ENCODE measurements at regions not wholly inside any gene's neighbourhood (a gene's known extent, or its start where the extent isn't known, plus 50 kb on each side); places are given as distances from the start of the nearest gene placed in this dataset.
"Not testable (repeated sequence)": the region's sequence is repeated elsewhere in the genome, so short reads cannot be mapped to it uniquely, and the experiment has no call there.

DNA sequence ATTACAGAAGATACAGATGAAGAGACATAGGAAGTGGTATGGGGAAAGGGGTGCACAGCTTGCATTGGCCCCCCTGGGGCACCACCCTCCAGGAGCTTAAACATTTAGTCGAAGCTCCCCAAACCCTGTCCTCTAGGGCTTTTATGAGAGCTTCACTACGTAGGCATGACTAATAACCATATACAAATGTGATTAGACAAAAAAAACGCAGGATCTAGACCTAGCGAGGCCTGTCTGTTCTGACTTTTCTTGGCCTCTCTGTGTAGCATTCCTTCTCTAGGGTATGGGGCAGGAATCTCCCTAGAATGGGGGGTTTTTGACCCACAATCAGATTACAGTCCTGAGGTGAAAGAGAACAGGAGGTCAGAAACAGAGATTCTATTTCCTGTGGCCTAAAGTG lies 293.7 kb upstream of the GALNTL6 start:
- ChIA-PET CTCF (no interaction called here), POLR2A (no interaction called here)
- DNase-seq (no peak), ATAC-seq (no peak)
- H3K4me1 ChIP-seq (ENCODE audit: control insufficient read depth in 2 of 2, insufficient read depth in 2 of 2, low read length in 2 of 2): no peaks in the 10 kb centered on the region
- H3K36me3 Mint-ChIP-seq: no peaks in the 10 kb centered on the region
- H3K27me3 Mint-ChIP-seq: no peaks in the 10 kb centered on the region
- no peaks in the 10 kb centered on the region for H3K9me3 ChIP-seq (ENCODE audit: control insufficient read depth in 2 of 3, low read length in 3 of 3)
- no peak overlapping the region for H3K4me3 Mint-ChIP-seq
- H3K27ac ChIP-seq (ENCODE audit: low read depth, low read length): no peak overlapping the region
- no peaks in the 10 kb centered on the region for H3K27me3 ChIP-seq (ENCODE audit: control insufficient read depth in 2 of 2, insufficient read depth in 2 of 2, low read length in 2 of 2)
- H3K4me3 ChIP-seq (ENCODE audit: low read length): no peak overlapping the region
- no peaks in the 10 kb centered on the region for H3K36me3 ChIP-seq (ENCODE audit: control insufficient read depth in 2 of 3, insufficient read depth in 3 of 3, low read length in 3 of 3)
- H3K27ac Mint-ChIP-seq: no peak overlapping the region
- no peaks in the 10 kb centered on the region for H3K4me1 Mint-ChIP-seq
- peaks cover 0 to 21% (median 2%) of the 10 kb centered on the region in 11 donors for H3K9me3 Mint-ChIP-seq
- intact Hi-C loops (cut with micrococcal nuclease): no loop called here

DNA sequence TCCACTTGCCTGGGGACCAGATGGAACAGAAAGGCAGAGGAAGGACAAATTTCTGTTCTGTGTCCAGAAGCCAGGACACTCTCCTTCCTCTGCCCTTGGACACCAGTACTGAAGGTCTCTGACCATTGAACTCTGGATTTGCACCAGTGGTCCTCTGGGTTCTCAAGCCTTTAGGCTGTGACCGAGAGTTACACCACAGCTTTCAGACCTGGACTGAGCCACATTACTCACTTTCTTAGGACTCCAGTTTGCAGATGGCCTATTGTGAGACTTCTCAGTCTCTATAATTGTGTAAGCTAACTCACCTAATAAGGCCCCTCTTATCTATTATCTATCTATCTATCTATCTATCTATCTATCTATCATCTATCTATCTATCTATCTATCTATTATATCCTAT lies 295.3 kb upstream of the GALNTL6 start:
- Histone ChIP-seq H3K4me1 (ENCODE audit: control insufficient read depth in 2 of 2, insufficient read depth in 2 of 2, low read length in 2 of 2) (no peaks in the 10 kb centered on the region), H3K9me3 (ENCODE audit: control insufficient read depth in 2 of 3, low read length in 3 of 3) (no peaks in the 10 kb centered on the region), H3K27ac (ENCODE audit: low read depth, low read length) (no peak overlapping the region), H3K36me3 (ENCODE audit: control insufficient read depth in 2 of 3, insufficient read depth in 3 of 3, low read length in 3 of 3) (no peaks in the 10 kb centered on the region), H3K27me3 (ENCODE audit: control insufficient read depth in 2 of 2, insufficient read depth in 2 of 2, low read length in 2 of 2) (no peaks in the 10 kb centered on the region), H3K4me3 (ENCODE audit: low read length) (no peak overlapping the region)
- Mint-ChIP-seq H3K9me3 (peaks cover 0 to 22% (median 2%) of the 10 kb centered on the region in 11 donors), H3K27me3 (no peaks in the 10 kb centered on the region), H3K4me1 (no peaks in the 10 kb centered on the region), H3K27ac (no peak overlapping the region), H3K4me3 (no peak overlapping the region), H3K36me3 (no peaks in the 10 kb centered on the region)
- ChIA-PET CTCF (no interaction called here), POLR2A (no interaction called here)
- ATAC-seq: no peak
- intact Hi-C loops (cut with micrococcal nuclease): no loop called here
- no peak for DNase-seq

DNA sequence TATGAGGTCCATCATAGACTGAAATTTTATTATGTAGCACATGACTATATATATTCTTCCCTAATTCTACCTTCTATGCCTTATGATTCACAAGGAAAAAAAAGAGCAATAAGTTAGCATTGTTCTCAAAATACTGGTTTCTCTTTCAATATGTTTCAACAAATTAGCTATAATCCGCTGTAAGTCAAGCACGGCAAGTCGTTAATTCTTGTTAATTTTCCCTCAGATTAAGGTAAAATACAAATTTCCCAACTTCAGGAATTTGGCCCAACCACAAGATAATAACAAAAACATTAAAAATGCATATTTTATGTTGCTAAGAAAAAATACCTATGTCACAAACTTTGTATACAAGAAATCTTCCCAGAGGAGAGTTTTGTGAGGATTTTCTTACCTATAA lies 296.5 kb upstream of the GALNTL6 start:
- H3K36me3 ChIP-seq (ENCODE audit: control insufficient read depth in 2 of 3, insufficient read depth in 3 of 3, low read length in 3 of 3): no peaks in the 10 kb centered on the region
- H3K4me1 ChIP-seq (ENCODE audit: control insufficient read depth in 2 of 2, insufficient read depth in 2 of 2, low read length in 2 of 2): no peaks in the 10 kb centered on the region
- H3K27me3 Mint-ChIP-seq: no peaks in the 10 kb centered on the region
- intact Hi-C loops (cut with micrococcal nuclease): no loop called here
- no peak overlapping the region for H3K27ac Mint-ChIP-seq
- DNase-seq (no peak), ATAC-seq (no peak)
- H3K27me3 ChIP-seq (ENCODE audit: control insufficient read depth in 2 of 2, insufficient read depth in 2 of 2, low read length in 2 of 2): no peaks in the 10 kb centered on the region
- no peaks in the 10 kb centered on the region for H3K4me1 Mint-ChIP-seq
- no peak overlapping the region for H3K4me3 ChIP-seq (ENCODE audit: low read length)
- H3K36me3 Mint-ChIP-seq: peaks cover 0 to 5% (median 0%) of the 10 kb centered on the region in 5 donors
- H3K4me3 Mint-ChIP-seq: no peak overlapping the region
- H3K9me3 ChIP-seq (ENCODE audit: control insufficient read depth in 2 of 3, low read length in 3 of 3): no peaks in the 10 kb centered on the region
- H3K9me3 Mint-ChIP-seq: peaks cover 0 to 30% (median 6%) of the 10 kb centered on the region in 11 donors
- CTCF ChIA-PET: no interaction called here
- no peak overlapping the region for H3K27ac ChIP-seq (ENCODE audit: low read depth, low read length)
- POLR2A ChIA-PET: no interaction called here

DNA sequence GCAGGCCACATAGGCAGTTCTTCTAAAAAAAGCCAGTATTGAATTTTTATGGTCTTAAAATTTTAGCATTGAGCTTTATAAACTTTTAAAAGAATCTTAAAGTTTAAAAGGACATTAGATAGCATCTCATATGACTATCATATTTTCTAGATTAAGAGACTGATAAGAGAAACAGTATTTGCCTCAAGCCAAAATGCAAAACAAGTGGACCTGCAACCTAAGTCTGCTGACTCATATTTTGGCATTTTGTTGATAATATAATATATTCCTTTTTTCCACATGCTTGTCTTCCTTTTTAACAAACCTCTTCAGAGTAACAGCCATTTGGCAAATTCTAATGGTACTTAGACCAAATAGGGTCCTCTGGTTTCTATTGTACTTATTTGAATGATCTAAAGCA lies 328.5 kb upstream of the GALNTL6 start:
- no peaks in the 10 kb centered on the region for H3K27me3 ChIP-seq (ENCODE audit: control insufficient read depth in 2 of 2, insufficient read depth in 2 of 2, low read length in 2 of 2)
- Mint-ChIP-seq H3K9me3 (peaks cover 0 to 10% (median 4%) of the 10 kb centered on the region in 11 donors), H3K36me3 (peaks cover 0 to 6% (median 0%) of the 10 kb centered on the region in 5 donors)

DNA sequence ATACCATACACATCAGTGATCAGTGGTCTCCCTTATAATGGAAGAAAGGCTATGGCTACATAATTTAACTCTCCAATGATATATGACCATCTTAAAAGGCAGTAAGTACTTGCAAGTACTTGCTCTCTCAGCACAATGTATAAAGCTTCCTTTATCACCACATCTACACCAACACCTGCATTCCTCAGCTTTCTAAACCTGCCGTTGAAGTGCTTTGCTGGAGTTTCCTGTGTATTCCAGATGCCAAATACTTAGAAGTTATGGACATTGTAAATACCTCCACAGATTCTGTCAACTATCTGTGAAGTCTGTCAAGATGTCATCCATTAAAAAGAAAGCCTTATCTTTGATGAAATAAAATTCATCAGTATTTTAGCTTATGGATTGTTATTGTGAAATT lies 335.0 kb upstream of the GALNTL6 start:
- intact Hi-C loops (cut with micrococcal nuclease): no loop called here
- Mint-ChIP-seq H3K36me3 (no peaks in the 10 kb centered on the region), H3K27me3 (no peaks in the 10 kb centered on the region), H3K4me3 (no peak overlapping the region), H3K9me3 (peaks cover 0 to 11% (median 2%) of the 10 kb centered on the region in 11 donors), H3K27ac (no peak overlapping the region), H3K4me1 (no peaks in the 10 kb centered on the region)
- POLR2A ChIA-PET: no interaction called here
- no peaks in the 10 kb centered on the region for H3K36me3 ChIP-seq (ENCODE audit: control insufficient read depth in 2 of 3, insufficient read depth in 3 of 3, low read length in 3 of 3)
- DNase-seq (no peak), ATAC-seq (no peak)
- no peak overlapping the region for H3K4me3 ChIP-seq (ENCODE audit: low read length)
- H3K27ac ChIP-seq (ENCODE audit: low read depth, low read length): no peak overlapping the region
- H3K27me3 ChIP-seq (ENCODE audit: control insufficient read depth in 2 of 2, insufficient read depth in 2 of 2, low read length in 2 of 2): no peaks in the 10 kb centered on the region
- H3K4me1 ChIP-seq (ENCODE audit: control insufficient read depth in 2 of 2, insufficient read depth in 2 of 2, low read length in 2 of 2): no peaks in the 10 kb centered on the region
- CTCF ChIA-PET: no interaction called here
- no peaks in the 10 kb centered on the region for H3K9me3 ChIP-seq (ENCODE audit: control insufficient read depth in 2 of 3, low read length in 3 of 3)

More for the DNA sequence above, 328.5 kb upstream of the GALNTL6 start:
- Mint-ChIP-seq H3K27ac (no peak overlapping the region), H3K27me3 (no peaks in the 10 kb centered on the region), H3K4me3 (no peak overlapping the region), H3K4me1 (no peaks in the 10 kb centered on the region)
- Histone ChIP-seq H3K4me3 (ENCODE audit: low read length) (no peak overlapping the region), H3K27ac (ENCODE audit: low read depth, low read length) (no peak overlapping the region), H3K9me3 (ENCODE audit: control insufficient read depth in 2 of 3, low read length in 3 of 3) (no peaks in the 10 kb centered on the region), H3K4me1 (ENCODE audit: control insufficient read depth in 2 of 2, insufficient read depth in 2 of 2, low read length in 2 of 2) (no peaks in the 10 kb centered on the region), H3K36me3 (ENCODE audit: control insufficient read depth in 2 of 3, insufficient read depth in 3 of 3, low read length in 3 of 3) (no peaks in the 10 kb centered on the region)
- no peak for DNase-seq
- ATAC-seq: no peak
- CTCF ChIA-PET: no interaction called here
- POLR2A ChIA-PET: no interaction called here
- intact Hi-C loops (cut with micrococcal nuclease): no loop called here

DNA sequence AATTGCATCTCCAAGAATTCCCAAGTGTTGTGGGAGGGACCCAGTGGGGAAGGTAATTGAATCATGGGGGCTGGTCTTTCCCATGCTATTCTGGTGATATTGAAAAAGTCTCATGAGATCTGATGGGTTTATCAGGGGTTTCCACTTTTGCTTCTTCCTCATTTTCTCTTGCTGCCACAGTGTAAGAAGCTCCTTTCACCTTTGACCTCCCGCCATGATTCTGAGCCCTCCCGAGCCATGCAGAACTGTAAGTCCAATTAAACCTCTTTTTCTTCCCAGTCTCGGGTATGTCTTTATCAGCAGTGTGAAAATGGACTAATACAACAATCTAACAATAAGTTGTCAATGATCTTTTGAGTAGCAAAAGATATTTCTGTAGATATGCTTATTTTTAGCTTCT lies 338.1 kb upstream of the GALNTL6 start:
- H3K9me3 Mint-ChIP-seq: peaks cover 0 to 15% (median 3%) of the 10 kb centered on the region in 11 donors
- H3K4me3 Mint-ChIP-seq; H3K36me3 Mint-ChIP-seq; H3K36me3 ChIP-seq (ENCODE audit: control insufficient read depth in 2 of 3, insufficient read depth in 3 of 3, low read length in 3 of 3); ATAC-seq; H3K4me1 Mint-ChIP-seq; H3K4me3 ChIP-seq (ENCODE audit: low read length); H3K4me1 ChIP-seq (ENCODE audit: control insufficient read depth in 2 of 2, insufficient read depth in 2 of 2, low read length in 2 of 2); H3K27me3 ChIP-seq (ENCODE audit: control insufficient read depth in 2 of 2, insufficient read depth in 2 of 2, low read length in 2 of 2); H3K9me3 ChIP-seq (ENCODE audit: control insufficient read depth in 2 of 3, low read length in 3 of 3); DNase-seq; H3K27ac ChIP-seq (ENCODE audit: low read depth, low read length); H3K27ac Mint-ChIP-seq; CTCF ChIA-PET; H3K27me3 Mint-ChIP-seq; POLR2A ChIA-PET; intact Hi-C loops (cut with micrococcal nuclease): not testable (repeated sequence)

DNA sequence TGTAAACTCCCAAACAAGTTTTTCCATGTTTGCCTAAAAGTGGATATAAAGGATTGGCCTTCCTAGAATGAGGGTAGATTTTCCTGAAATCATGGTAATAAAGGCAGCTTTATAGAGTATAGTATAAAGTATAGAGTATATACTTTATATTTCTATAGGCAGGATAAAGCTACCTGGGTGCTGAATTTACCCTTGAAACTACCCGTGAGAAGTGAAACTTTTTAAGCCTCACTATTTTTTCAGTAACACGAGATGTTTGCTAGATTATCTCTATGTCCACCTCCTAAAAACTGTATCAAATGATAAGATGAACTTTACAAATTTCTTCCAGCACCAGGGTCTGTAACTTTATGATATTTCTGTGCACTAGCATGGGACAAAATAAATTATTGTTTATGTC lies 340.0 kb upstream of the GALNTL6 start:
- Histone ChIP-seq H3K36me3 (ENCODE audit: control insufficient read depth in 2 of 3, insufficient read depth in 3 of 3, low read length in 3 of 3) (no peaks in the 10 kb centered on the region), H3K4me1 (ENCODE audit: control insufficient read depth in 2 of 2, insufficient read depth in 2 of 2, low read length in 2 of 2) (no peaks in the 10 kb centered on the region), H3K27ac (ENCODE audit: low read depth, low read length) (no peak overlapping the region), H3K4me3 (ENCODE audit: low read length) (no peak overlapping the region), H3K27me3 (ENCODE audit: control insufficient read depth in 2 of 2, insufficient read depth in 2 of 2, low read length in 2 of 2) (no peaks in the 10 kb centered on the region), H3K9me3 (ENCODE audit: control insufficient read depth in 2 of 3, low read length in 3 of 3) (no peaks in the 10 kb centered on the region)
- ChIA-PET POLR2A (no interaction called here), CTCF (no interaction called here)
- intact Hi-C loops (cut with micrococcal nuclease): no loop called here
- peaks cover 0 to 15% (median 3%) of the 10 kb centered on the region in 11 donors for H3K9me3 Mint-ChIP-seq
- H3K4me1 Mint-ChIP-seq: no peaks in the 10 kb centered on the region
- no peaks in the 10 kb centered on the region for H3K27me3 Mint-ChIP-seq
- no peak overlapping the region for H3K27ac Mint-ChIP-seq
- no peak for ATAC-seq
- no peak for DNase-seq
- no peak overlapping the region for H3K4me3 Mint-ChIP-seq
- H3K36me3 Mint-ChIP-seq: no peaks in the 10 kb centered on the region
